ENCODE measurements at regions not wholly inside any gene's neighbourhood (a gene's known extent, or its start where the extent isn't known, plus 50 kb on each side); places are given as distances from the start of the nearest gene placed in this dataset.

GRCh38 chr7:12066521-12066920 is 144.6 kb upstream of the TMEM106B start:
- TF ChIP-seq CTCF (IDR thresholded peaks at IDR 0.05) = no peak
- no peak for TF ChIP-seq POLR2A (IDR thresholded peaks at IDR 0.05)

Measured in adrenal gland (tissue), 5 donors.